B cell (primary cell): ENCODE measurements at regions not wholly inside any gene's neighbourhood (a gene's known extent, or its start where the extent isn't known, plus 50 kb on each side); places are given as distances from the start of the nearest gene placed in this dataset.

Experiments
- ATAC-seq: fragments of 200-7000 bp; cut with Tn5 transposase; one replicate; pipeline ENCODE4 v1.10.0; 2021; ENCODE audit warnings: low read depth, mild to moderate bottlenecking, moderate number of reproducible peaks, moderate library complexity
- CTCF ChIA-PET: fragments of 350-600 bp; sonication (Branson Sonifier 250); formaldehyde crosslinking; loops from one replicate; lab custom pipeline; 2021; ENCODE audit warnings: antibody characterized with exemption, inconsistent platforms; lab: Charles Lee
- POLR2A ChIA-PET: fragments of 350-600 bp; sonication (Branson Sonifier 250); formaldehyde crosslinking; loops from one replicate; lab custom pipeline; 2021; ENCODE audit warnings: antibody characterized with exemption; lab: Charles Lee
- DNase-seq: peaks from one replicate; pipeline ENCODE4 v3.0.0; 2013
- H2AFZ ChIP-seq: 2 replicates; pipeline ENCODE4 v1.6.1; 2012; ENCODE audit warnings: mild to moderate bottlenecking, low read depth, low read length; ENCODE audit not compliant: insufficient read depth, poor library complexity, severe bottlenecking
- H3K27ac ChIP-seq, 2 donors: 1 replicate in 1 of 2; 2 replicates in 1 of 2; pipeline ENCODE4 v1.5.1; 2012 to 2013; ENCODE audit warnings: low read length in 2 of 2, mild to moderate bottlenecking in 2 of 2, moderate library complexity in 1 of 2
- H3K27me3 ChIP-seq, 4 experiments: fragments of 200-600 bp in 1 of 4; sonication (generic) in 1 of 4; replicated peaks in 1 of 4; 1 replicate in 2 of 4; 2 replicates in 2 of 4; pipeline versions ENCODE4 v1.6.1 to v1.7.0; 2013 to 2016; ENCODE audit warnings: low read length in 3 of 4, mild to moderate bottlenecking in 2 of 4, mixed read lengths in 1 of 4, moderate library complexity in 1 of 4; ENCODE audit not compliant: insufficient read depth in 4 of 4, control insufficient read depth in 3 of 4; ENCODE audit errors: control extremely low read depth in 1 of 4
- H3K36me3 ChIP-seq, 2 experiments: replicated peaks in 1 of 2; 1 replicate in 1 of 2; 2 replicates in 1 of 2; pipeline versions ENCODE4 v1.6.1 to v1.7.1; 2013; ENCODE audit warnings: low read length in 1 of 2; ENCODE audit not compliant: insufficient read depth in 2 of 2, control insufficient read depth in 1 of 2; ENCODE audit errors: control extremely low read depth in 1 of 2, extremely low read depth in 1 of 2
- H3K4me1 ChIP-seq, 2 donors: fragments of 200-600 bp in 1 of 2; sonication (generic) in 1 of 2; 1 replicate in 1 of 2; 2 replicates in 1 of 2; pipeline versions ENCODE4 v1.5.1 to v1.6.1; 2013 to 2017; ENCODE audit warnings: low read length in 2 of 2; ENCODE audit not compliant: control insufficient read depth in 2 of 2, insufficient read depth in 2 of 2
- H3K4me2 ChIP-seq: replicated peaks from 2 replicates; pipeline ENCODE3; 2012; ENCODE audit warnings: mild to moderate bottlenecking, low read depth, low read length; ENCODE audit not compliant: poor library complexity, severe bottlenecking
- H3K4me3 ChIP-seq, 5 experiments: fragments of 200-600 bp in 1 of 5; sonication (generic) in 1 of 5; 1 replicate in 3 of 5; 2 replicates in 2 of 5; pipeline versions ENCODE4 v1.5.1 to v1.7.0; 2011 to 2016; ENCODE audit warnings: low read length in 4 of 5, mild to moderate bottlenecking in 4 of 5, low read depth in 2 of 5, control low read depth in 1 of 5, moderate library complexity in 1 of 5; ENCODE audit not compliant: insufficient read depth in 1 of 5; ENCODE audit errors: control extremely low read depth in 1 of 5, extremely low read depth in 1 of 5
- H3K79me2 ChIP-seq: fragments of 200-600 bp; sonication (generic); one replicate; pipeline ENCODE4 v1.6.0; 2016; ENCODE audit warnings: low read length; ENCODE audit not compliant: control insufficient read depth, insufficient read depth
- H3K9ac ChIP-seq: fragments of 200-600 bp; sonication (generic); 2 replicates; pipeline ENCODE4 v1.6.1; 2017; ENCODE audit warnings: mild to moderate bottlenecking, low read length, moderate library complexity
- H3K9me3 ChIP-seq, 3 donors: one replicate each; pipeline versions ENCODE4 v1.6.1 to v1.7.1; 2013; ENCODE audit warnings: low read length in 2 of 3; ENCODE audit not compliant: control insufficient read depth in 2 of 3, insufficient read depth in 1 of 3; ENCODE audit errors: control extremely low read depth in 1 of 3
- H4K20me1 ChIP-seq: 2 replicates; pipeline ENCODE4 v1.6.0; 2012; ENCODE audit warnings: mild to moderate bottlenecking, low read length; ENCODE audit not compliant: insufficient read depth, control insufficient read depth, poor library complexity, severe bottlenecking
- H3K27ac Mint-ChIP-seq: one replicate; pipeline ENCODE4 v1.8.0; 2021; ENCODE audit warnings: mixed read lengths
- H3K27me3 Mint-ChIP-seq: one replicate; pipeline ENCODE4 v1.8.0; 2021; ENCODE audit warnings: mixed read lengths
- H3K4me1 Mint-ChIP-seq: one replicate; pipeline ENCODE4 v1.8.0; 2021; ENCODE audit warnings: mixed read lengths
- H3K4me3 Mint-ChIP-seq: one replicate; pipeline ENCODE4 v1.8.0; 2021; ENCODE audit warnings: mixed read lengths
- H3K9me3 Mint-ChIP-seq: one replicate; pipeline ENCODE4 v1.8.0; 2022; ENCODE audit warnings: mixed read lengths; ENCODE audit not compliant: insufficient read depth
- EZH2 ChIP-seq: IDR thresholded peaks from 2 replicates; pipeline ENCODE4 v1.6.1; 2012; ENCODE audit warnings: borderline replicate concordance, low read depth, mild to moderate bottlenecking, moderate library complexity, low read length; ENCODE audit not compliant: insufficient read depth, poor library complexity, severe bottlenecking
- WGBS: methylation state at CpG from one replicate; pipeline ENCODE4 v1.1.5; 2013; ENCODE audit warnings: missing lambda C conversion rate; ENCODE audit not compliant: insufficient coverage; 5-methylcytosine and 5-hydroxymethylcytosine counted together
- intact Hi-C: fragments of 100-400 bp; cut with micrococcal nuclease; formaldehyde crosslinking; loops from one replicate; pipeline ENCODE4 v1.10.0; 2022
- TF ChIP-seq, protein P1 (sequence below): fragments of 200-600 bp; IDR thresholded peaks from one replicate; pipeline ENCODE4 v1.8.0; 2022; ENCODE audit warnings: antibody characterized with exemption, mild to moderate bottlenecking

DNA sequence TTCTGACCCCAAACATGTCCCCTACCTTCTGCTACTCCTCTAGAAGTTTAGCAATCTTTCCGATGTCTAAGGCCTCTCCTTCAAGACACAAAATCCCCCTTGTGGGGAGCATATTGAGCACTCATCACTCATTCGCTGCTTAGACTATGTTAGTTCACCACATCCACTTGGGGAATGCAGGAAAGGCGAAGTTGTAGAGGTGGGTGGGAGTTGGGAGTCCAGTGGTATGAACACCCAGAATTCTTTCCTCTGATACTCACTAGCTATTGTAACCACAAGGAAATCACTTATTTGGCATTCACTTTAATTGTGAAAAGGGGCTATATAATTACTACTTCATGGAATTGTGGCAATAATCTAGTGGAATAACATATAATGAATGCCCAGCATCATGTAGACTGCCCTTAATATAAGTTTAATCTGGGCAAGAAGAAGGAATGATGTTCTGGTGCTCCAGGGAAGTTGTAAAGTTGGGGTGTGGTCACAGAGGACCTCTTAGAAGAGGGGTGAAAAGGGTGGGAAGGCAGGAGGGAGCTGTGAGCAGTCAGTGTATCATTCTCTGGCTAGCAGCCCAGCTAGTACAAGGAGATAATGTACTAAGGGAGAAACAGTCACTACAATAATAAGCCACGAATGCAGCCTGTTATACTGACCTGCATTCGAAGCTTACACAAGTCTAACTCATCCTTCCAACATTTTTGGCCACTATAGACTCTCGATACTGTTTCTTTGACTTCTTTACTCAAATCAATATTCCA, 468.2 kb upstream of the DIPK2B start:
- no peak overlapping the region for H3K27ac Mint-ChIP-seq

DNA sequence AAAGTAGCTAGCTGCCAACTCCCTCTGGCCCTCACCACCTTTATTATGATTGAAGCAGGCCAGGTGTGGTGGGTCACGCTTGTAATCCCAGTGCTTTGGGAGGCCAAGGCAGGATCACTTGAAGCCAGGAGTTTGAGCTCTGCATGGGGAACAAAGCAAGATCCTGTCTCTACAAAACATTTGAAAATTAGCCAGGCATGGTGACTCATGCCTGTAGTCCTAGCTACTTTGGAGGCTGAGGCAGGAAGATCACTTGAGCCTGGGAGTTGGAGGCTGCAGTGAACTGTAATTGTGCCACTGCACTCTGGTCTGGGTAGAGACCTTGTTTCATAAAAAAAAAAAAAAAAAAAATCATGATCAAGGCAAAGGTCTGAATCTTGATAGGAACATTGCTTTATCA, 467.0 kb upstream of the DIPK2B start:
- Histone ChIP-seq H2AFZ (no peak overlapping the region), H3K79me2 (no peaks in the 10 kb centered on the region), H3K4me2 (no peak overlapping the region), H3K4me1 (no peaks in the 10 kb centered on the region), H3K27ac (no peak overlapping the region), H3K9ac (no peak overlapping the region), H4K20me1 (no peaks in the 10 kb centered on the region), H3K27me3 (no peaks in the 10 kb centered on the region), H3K4me3 (no peak overlapping the region), H3K9me3 (peaks cover 0 to 5% (median 0%) of the 10 kb centered on the region in 3 donors), H3K36me3 (no peaks in the 10 kb centered on the region)
- Mint-ChIP-seq H3K27me3 (no peaks in the 10 kb centered on the region), H3K4me1 (no peaks in the 10 kb centered on the region), H3K4me3 (no peak overlapping the region), H3K9me3 (no peaks in the 10 kb centered on the region), H3K27ac (no peak overlapping the region)
- intact Hi-C loops, result no loop called here
- POLR2A ChIA-PET, result no interaction called here
- no peak for ATAC-seq
- no peak for TF ChIP-seq EZH2
- TF ChIP-seq, protein P1, sequence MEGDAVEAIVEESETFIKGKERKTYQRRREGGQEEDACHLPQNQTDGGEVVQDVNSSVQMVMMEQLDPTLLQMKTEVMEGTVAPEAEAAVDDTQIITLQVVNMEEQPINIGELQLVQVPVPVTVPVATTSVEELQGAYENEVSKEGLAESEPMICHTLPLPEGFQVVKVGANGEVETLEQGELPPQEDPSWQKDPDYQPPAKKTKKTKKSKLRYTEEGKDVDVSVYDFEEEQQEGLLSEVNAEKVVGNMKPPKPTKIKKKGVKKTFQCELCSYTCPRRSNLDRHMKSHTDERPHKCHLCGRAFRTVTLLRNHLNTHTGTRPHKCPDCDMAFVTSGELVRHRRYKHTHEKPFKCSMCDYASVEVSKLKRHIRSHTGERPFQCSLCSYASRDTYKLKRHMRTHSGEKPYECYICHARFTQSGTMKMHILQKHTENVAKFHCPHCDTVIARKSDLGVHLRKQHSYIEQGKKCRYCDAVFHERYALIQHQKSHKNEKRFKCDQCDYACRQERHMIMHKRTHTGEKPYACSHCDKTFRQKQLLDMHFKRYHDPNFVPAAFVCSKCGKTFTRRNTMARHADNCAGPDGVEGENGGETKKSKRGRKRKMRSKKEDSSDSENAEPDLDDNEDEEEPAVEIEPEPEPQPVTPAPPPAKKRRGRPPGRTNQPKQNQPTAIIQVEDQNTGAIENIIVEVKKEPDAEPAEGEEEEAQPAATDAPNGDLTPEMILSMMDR, result no peak
- CTCF ChIA-PET, result no interaction called here
- WGBS, result no CpG with 5 or more reads among the region's 1 CpG
- no peak for DNase-seq

More for the DNA sequence above, 468.2 kb upstream of the DIPK2B start:
- ChIA-PET CTCF (interaction anchor here (0.6 kb wide), 1 partner anchor 85 kb away, joined by 3 read pairs; no protein-coding TSS in a partner anchor), POLR2A (no interaction called here)
- H3K27me3 ChIP-seq, result no peaks in the 10 kb centered on the region
- DNase-seq, result no peak
- Mint-ChIP-seq H3K4me3 (no peak overlapping the region), H3K9me3 (no peaks in the 10 kb centered on the region), H3K27me3 (no peaks in the 10 kb centered on the region), H3K4me1 (no peaks in the 10 kb centered on the region)
- H3K79me2 ChIP-seq, result no peaks in the 10 kb centered on the region
- no peak overlapping the region for H2AFZ ChIP-seq
- H3K36me3 ChIP-seq, result no peaks in the 10 kb centered on the region
- H3K9ac ChIP-seq, result no peak overlapping the region
- H3K4me3 ChIP-seq, result no peak overlapping the region
- WGBS, result no CpG with 5 or more reads among the region's 6 CpGs
- ATAC-seq, result no peak
- H4K20me1 ChIP-seq, result no peaks in the 10 kb centered on the region
- intact Hi-C loops, result no loop called here
- H3K4me2 ChIP-seq, result no peak overlapping the region
- TF ChIP-seq, protein P1, result no peak
- no peak for TF ChIP-seq EZH2
- peaks cover 0 to 5% (median 0%) of the 10 kb centered on the region in 3 donors for H3K9me3 ChIP-seq
- no peaks in the 10 kb centered on the region for H3K4me1 ChIP-seq
- H3K27ac ChIP-seq, result no peak overlapping the region
